ENCODE measurements at regions not wholly inside any gene's neighbourhood (a gene's known extent, or its start where the extent isn't known, plus 50 kb on each side); places are given as distances from the start of the nearest gene placed in this dataset.

DNA sequence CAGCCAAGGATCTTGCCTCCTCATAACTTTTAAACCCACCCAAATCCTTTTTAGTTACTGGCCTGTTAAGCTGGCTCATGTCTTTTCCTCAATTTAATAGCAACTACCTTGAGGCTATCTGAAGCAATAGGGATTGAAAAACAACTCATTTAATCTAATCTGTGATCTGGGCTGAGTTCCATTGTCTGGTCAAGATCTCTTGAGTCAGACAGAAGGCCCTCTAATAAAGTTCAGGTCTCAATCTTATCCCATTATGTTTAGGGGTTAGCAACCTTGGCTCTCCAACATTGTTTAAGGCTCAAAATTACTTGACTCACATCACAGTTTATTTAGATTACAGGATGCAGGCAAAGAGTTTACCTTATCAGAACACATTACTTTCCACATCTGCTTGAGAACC is 436.1 kb downstream of the ANKRD50 start:
- no peak for TF ChIP-seq HDGF (IDR thresholded peaks at IDR 0.05; ENCODE audit: borderline replicate concordance)
- TF ChIP-seq, protein P1, sequence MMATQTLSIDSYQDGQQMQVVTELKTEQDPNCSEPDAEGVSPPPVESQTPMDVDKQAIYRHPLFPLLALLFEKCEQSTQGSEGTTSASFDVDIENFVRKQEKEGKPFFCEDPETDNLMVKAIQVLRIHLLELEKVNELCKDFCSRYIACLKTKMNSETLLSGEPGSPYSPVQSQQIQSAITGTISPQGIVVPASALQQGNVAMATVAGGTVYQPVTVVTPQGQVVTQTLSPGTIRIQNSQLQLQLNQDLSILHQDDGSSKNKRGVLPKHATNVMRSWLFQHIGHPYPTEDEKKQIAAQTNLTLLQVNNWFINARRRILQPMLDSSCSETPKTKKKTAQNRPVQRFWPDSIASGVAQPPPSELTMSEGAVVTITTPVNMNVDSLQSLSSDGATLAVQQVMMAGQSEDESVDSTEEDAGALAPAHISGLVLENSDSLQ (IDR thresholded peaks at IDR 0.05): no peak
- TF ChIP-seq BHLHE40 (IDR thresholded peaks at IDR 0.05; ENCODE audit: borderline replicate concordance): no peak
- no peak for TF ChIP-seq NFRKB (IDR thresholded peaks at IDR 0.05)
- no peak for TF ChIP-seq SP1 (IDR thresholded peaks at IDR 0.05)
- TF ChIP-seq SUZ12 (IDR thresholded peaks at IDR 0.05): no peak
- no peak for TF ChIP-seq FOXA1 (IDR thresholded peaks at IDR 0.05)
- TF ChIP-seq ELF4 (IDR thresholded peaks at IDR 0.05): no peak
- TF ChIP-seq CTBP1 (IDR thresholded peaks at IDR 0.05; ENCODE audit: borderline replicate concordance): no peak
- no peak for TF ChIP-seq FOXK2 (IDR thresholded peaks at IDR 0.05)
- no peak for TF ChIP-seq TARDBP (IDR thresholded peaks at IDR 0.05)
- TF ChIP-seq FOXM1 (IDR thresholded peaks at IDR 0.05; ENCODE audit: borderline replicate concordance): no peak
